K562 (cell line): ENCODE measurements at regions not wholly inside any gene's neighbourhood (a gene's known extent, or its start where the extent isn't known, plus 50 kb on each side); places are given as distances from the start of the nearest gene placed in this dataset.

Experiments used
- BCL6 ChIP-seq: fragments of 250-450 bp; sonication (Bioruptor Pico); IDR thresholded peaks from 2 replicates; pipeline ENCODE4 v1.4.0; 2020
- CEBPG ChIP-seq, 3 experiments: fragments of 200-800 bp in 1 of 3; sonication (Bioruptor generic) in 1 of 3; sonication (generic) in 1 of 3; formaldehyde crosslinking in 1 of 3; IDR thresholded peaks in 2 of 3; conservative IDR thresholded peaks in 1 of 3; 2 replicates each; pipeline versions ENCODE4 v1.6.1 to v1.8.0; 2016 to 2022; ENCODE audit warnings: missing compliant biosample characterization in 2 of 3, missing genetic modification characterization in 2 of 3, mild to moderate bottlenecking in 1 of 3, missing genetic modification reagents in 1 of 3
- CTBP1 ChIP-seq: fragments of 450-650 bp; IDR thresholded peaks from 2 replicates; pipeline ENCODE4 v1.6.1; 2016; ENCODE audit warnings: borderline replicate concordance
- ESRRB ChIP-seq: fragments of 250-450 bp; sonication (Bioruptor Pico); IDR thresholded peaks from 2 replicates; pipeline ENCODE4 v1.5.0; 2020; ENCODE audit warnings: mild to moderate bottlenecking, moderate library complexity, borderline replicate concordance
- MAFG ChIP-seq: fragments of 450-650 bp; conservative IDR thresholded peaks from 2 replicates; pipeline ENCODE4 v1.6.1; 2016; ENCODE audit warnings: missing genetic modification characterization, missing compliant biosample characterization
- NBN ChIP-seq: fragments of 450-650 bp; IDR thresholded peaks from 2 replicates; pipeline ENCODE4 v1.6.1; 2016; ENCODE audit warnings: low read depth, mild to moderate bottlenecking
- PTBP1 ChIP-seq: fragments of 200-400 bp; formaldehyde crosslinking; IDR thresholded peaks from 2 replicates; pipeline ENCODE4 v1.6.1; 2017; ENCODE audit warnings: low read depth, low read length
- PURB ChIP-seq: sonication (generic); formaldehyde crosslinking; IDR thresholded peaks from 2 replicates; pipeline ENCODE4 v1.9.0; 2021; ENCODE audit warnings: low read depth, mild to moderate bottlenecking, missing genetic modification reagents
- SP2 ChIP-seq: IDR thresholded peaks from 2 replicates; pipeline ENCODE4 v1.6.1; 2011; ENCODE audit warnings: mild to moderate bottlenecking, low read depth, low read length, moderate library complexity; ENCODE audit not compliant: poor library complexity, severe bottlenecking; ENCODE audit errors: extremely low read depth
- SRSF1 ChIP-seq: fragments of 200-400 bp; formaldehyde crosslinking; IDR thresholded peaks from 2 replicates; pipeline ENCODE4 v1.6.1; 2017; ENCODE audit warnings: mild to moderate bottlenecking, low read depth, low read length, moderate library complexity
- TAL1 ChIP-seq: fragments of 450-650 bp; IDR thresholded peaks from 2 replicates; pipeline ENCODE4 v1.6.1; 2016; ENCODE audit warnings: mild to moderate bottlenecking
- TCF3 ChIP-seq: sonication (generic); formaldehyde crosslinking; IDR thresholded peaks from 2 replicates; pipeline ENCODE4 v1.4.0; 2020; ENCODE audit warnings: mild to moderate bottlenecking, missing genetic modification reagents
- ZNF445 ChIP-seq: fragments of 250-450 bp; sonication (Bioruptor Pico); IDR thresholded peaks from 2 replicates; pipeline ENCODE4 v1.4.0; 2020; ENCODE audit warnings: low read depth, mild to moderate bottlenecking, moderate library complexity
- ZNF57 ChIP-seq: fragments of 450-650 bp; formaldehyde crosslinking; IDR thresholded peaks from 2 replicates; pipeline ENCODE4 v1.4.0; 2020; ENCODE audit warnings: mild to moderate bottlenecking, moderate library complexity
- ZNF764 ChIP-seq: fragments of 250-450 bp; sonication (Bioruptor Pico); IDR thresholded peaks from 2 replicates; pipeline ENCODE4 v1.4.0; 2020; ENCODE audit warnings: low read depth, mild to moderate bottlenecking, moderate library complexity
- ZNF778 ChIP-seq: fragments of 450-650 bp; formaldehyde crosslinking; IDR thresholded peaks from 2 replicates; pipeline ENCODE4 v1.4.0; 2020; ENCODE audit warnings: mild to moderate bottlenecking, moderate library complexity
- ZZZ3 ChIP-seq: fragments of 450-650 bp; IDR thresholded peaks from 2 replicates; pipeline ENCODE4 v1.6.1; 2016; ENCODE audit warnings: antibody characterized with exemption, mild to moderate bottlenecking, moderate library complexity
- TF ChIP-seq, protein P1 (sequence below): fragments of 250-450 bp; sonication (Bioruptor Pico); IDR thresholded peaks from 2 replicates; pipeline ENCODE4 v1.5.0; 2021
- TF ChIP-seq, protein P2 (sequence below): fragments of 250-450 bp; sonication (Bioruptor Pico); IDR thresholded peaks from 2 replicates; pipeline ENCODE4 v1.4.0; 2020; ENCODE audit warnings: mild to moderate bottlenecking
- TF ChIP-seq, protein P3 (sequence below): fragments of 200-800 bp; sonication (Bioruptor generic); IDR thresholded peaks from 2 replicates; pipeline ENCODE4 v1.6.1; 2016; ENCODE audit warnings: missing genetic modification characterization, missing compliant biosample characterization
- TF ChIP-seq, protein P4 (sequence below): fragments of 200-800 bp; sonication (Bioruptor generic); IDR thresholded peaks from 2 replicates; pipeline ENCODE4 v1.6.1; 2017; ENCODE audit warnings: missing genetic modification characterization, missing compliant biosample characterization

DNA sequence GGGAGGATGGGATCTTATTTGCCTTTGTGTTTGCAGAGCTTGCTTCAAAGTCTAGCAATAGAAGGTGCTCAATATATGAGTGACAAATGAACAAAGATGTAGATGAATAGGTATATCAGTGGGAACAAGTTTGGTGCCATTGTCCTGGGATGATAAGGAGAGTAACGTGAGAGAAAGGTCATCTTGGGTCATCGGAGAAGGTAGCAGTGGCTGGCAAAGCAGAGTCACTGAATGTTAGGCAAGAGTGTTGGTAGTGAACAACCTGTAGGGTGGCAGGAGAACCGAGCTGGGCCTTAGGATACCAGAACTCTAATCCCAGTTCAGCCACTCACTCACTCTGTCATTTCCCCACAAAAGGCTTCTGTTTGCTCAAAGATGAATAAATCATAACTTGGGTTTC, 87.2 kb downstream of the CCDC71L start (continued):
- TF ChIP-seq, protein P1, sequence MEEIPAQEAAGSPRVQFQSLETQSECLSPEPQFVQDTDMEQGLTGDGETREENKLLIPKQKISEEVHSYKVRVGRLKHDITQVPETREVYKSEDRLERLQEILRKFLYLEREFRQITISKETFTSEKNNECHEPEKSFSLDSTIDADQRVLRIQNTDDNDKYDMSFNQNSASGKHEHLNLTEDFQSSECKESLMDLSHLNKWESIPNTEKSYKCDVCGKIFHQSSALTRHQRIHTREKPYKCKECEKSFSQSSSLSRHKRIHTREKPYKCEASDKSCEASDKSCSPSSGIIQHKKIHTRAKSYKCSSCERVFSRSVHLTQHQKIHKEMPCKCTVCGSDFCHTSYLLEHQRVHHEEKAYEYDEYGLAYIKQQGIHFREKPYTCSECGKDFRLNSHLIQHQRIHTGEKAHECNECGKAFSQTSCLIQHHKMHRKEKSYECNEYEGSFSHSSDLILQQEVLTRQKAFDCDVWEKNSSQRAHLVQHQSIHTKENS (CRISPR knock-in tag): no peak
- TF ChIP-seq CEBPG (CRISPR knock-in tag; IDR thresholded peaks at IDR 0.05): no peak
- TF ChIP-seq CEBPG (tag; conservative IDR thresholded peaks at IDR 0.05 in 1 of 2, IDR thresholded peaks at IDR 0.05 in 1 of 2): no peak
- no peak for TF ChIP-seq PURB
- TF ChIP-seq PTBP1: no peak
- TF ChIP-seq, protein P2, sequence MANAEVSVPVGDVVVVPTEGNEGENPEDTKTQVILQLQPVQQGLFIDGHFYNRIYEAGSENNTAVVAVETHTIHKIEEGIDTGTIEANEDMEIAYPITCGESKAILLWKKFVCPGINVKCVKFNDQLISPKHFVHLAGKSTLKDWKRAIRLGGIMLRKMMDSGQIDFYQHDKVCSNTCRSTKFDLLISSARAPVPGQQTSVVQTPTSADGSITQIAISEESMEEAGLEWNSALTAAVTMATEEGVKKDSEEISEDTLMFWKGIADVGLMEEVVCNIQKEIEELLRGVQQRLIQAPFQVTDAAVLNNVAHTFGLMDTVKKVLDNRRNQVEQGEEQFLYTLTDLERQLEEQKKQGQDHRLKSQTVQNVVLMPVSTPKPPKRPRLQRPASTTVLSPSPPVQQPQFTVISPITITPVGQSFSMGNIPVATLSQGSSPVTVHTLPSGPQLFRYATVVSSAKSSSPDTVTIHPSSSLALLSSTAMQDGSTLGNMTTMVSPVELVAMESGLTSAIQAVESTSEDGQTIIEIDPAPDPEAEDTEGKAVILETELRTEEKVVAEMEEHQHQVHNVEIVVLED (CRISPR knock-in tag): no peak
- TF ChIP-seq, protein P3, sequence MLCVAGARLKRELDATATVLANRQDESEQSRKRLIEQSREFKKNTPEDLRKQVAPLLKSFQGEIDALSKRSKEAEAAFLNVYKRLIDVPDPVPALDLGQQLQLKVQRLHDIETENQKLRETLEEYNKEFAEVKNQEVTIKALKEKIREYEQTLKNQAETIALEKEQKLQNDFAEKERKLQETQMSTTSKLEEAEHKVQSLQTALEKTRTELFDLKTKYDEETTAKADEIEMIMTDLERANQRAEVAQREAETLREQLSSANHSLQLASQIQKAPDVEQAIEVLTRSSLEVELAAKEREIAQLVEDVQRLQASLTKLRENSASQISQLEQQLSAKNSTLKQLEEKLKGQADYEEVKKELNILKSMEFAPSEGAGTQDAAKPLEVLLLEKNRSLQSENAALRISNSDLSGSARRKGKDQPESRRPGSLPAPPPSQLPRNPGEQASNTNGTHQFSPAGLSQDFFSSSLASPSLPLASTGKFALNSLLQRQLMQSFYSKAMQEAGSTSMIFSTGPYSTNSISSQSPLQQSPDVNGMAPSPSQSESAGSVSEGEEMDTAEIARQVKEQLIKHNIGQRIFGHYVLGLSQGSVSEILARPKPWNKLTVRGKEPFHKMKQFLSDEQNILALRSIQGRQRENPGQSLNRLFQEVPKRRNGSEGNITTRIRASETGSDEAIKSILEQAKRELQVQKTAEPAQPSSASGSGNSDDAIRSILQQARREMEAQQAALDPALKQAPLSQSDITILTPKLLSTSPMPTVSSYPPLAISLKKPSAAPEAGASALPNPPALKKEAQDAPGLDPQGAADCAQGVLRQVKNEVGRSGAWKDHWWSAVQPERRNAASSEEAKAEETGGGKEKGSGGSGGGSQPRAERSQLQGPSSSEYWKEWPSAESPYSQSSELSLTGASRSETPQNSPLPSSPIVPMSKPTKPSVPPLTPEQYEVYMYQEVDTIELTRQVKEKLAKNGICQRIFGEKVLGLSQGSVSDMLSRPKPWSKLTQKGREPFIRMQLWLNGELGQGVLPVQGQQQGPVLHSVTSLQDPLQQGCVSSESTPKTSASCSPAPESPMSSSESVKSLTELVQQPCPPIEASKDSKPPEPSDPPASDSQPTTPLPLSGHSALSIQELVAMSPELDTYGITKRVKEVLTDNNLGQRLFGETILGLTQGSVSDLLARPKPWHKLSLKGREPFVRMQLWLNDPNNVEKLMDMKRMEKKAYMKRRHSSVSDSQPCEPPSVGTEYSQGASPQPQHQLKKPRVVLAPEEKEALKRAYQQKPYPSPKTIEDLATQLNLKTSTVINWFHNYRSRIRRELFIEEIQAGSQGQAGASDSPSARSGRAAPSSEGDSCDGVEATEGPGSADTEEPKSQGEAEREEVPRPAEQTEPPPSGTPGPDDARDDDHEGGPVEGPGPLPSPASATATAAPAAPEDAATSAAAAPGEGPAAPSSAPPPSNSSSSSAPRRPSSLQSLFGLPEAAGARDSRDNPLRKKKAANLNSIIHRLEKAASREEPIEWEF: no peak
- TF ChIP-seq ZNF764 (CRISPR knock-in tag): no peak
- no peak for TF ChIP-seq BCL6 (CRISPR knock-in tag)
- TF ChIP-seq, protein P4, sequence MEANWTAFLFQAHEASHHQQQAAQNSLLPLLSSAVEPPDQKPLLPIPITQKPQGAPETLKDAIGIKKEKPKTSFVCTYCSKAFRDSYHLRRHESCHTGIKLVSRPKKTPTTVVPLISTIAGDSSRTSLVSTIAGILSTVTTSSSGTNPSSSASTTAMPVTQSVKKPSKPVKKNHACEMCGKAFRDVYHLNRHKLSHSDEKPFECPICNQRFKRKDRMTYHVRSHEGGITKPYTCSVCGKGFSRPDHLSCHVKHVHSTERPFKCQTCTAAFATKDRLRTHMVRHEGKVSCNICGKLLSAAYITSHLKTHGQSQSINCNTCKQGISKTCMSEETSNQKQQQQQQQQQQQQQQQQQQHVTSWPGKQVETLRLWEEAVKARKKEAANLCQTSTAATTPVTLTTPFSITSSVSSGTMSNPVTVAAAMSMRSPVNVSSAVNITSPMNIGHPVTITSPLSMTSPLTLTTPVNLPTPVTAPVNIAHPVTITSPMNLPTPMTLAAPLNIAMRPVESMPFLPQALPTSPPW (CRISPR knock-in tag): no peak
- no peak for TF ChIP-seq MAFG
- TF ChIP-seq TAL1: no peak
- TF ChIP-seq ZNF778 (CRISPR knock-in tag): no peak
- TF ChIP-seq NBN: no peak
- TF ChIP-seq CTBP1: peak; percentile 36; the same call in 1 of the 2 replicates
- no peak for TF ChIP-seq ZNF57 (CRISPR knock-in tag)
- no peak for TF ChIP-seq SP2
- no peak for TF ChIP-seq ESRRB (CRISPR knock-in tag)
- TF ChIP-seq SRSF1: no peak
- no peak for TF ChIP-seq ZNF445 (CRISPR knock-in tag)
- no peak for TF ChIP-seq ZZZ3
- no peak for TF ChIP-seq TCF3 (CRISPR knock-in tag)
